Kidney epithelial cell (primary cell): ENCODE measurements at regions not wholly inside any gene's neighbourhood (a gene's known extent, or its start where the extent isn't known, plus 50 kb on each side); places are given as distances from the start of the nearest gene placed in this dataset.

Experiments
- DNase-seq: peaks from one replicate; pipeline ENCODE4 v3.0.0-alpha.2; 2010; ENCODE audit warnings: low read depth
- H3K27me3 ChIP-seq: 2 replicates; pipeline ENCODE4 v1.6.0; 2011; ENCODE audit warnings: low read length; ENCODE audit not compliant: control insufficient read depth, insufficient read depth
- H3K36me3 ChIP-seq: 2 replicates; pipeline ENCODE4 v1.5.1; 2011; ENCODE audit warnings: low read length; ENCODE audit not compliant: control insufficient read depth, insufficient read depth
- H3K4me3 ChIP-seq: 2 replicates; pipeline ENCODE4 v1.5.1; 2011; ENCODE audit warnings: low read depth, mild to moderate bottlenecking, control low read depth, low read length
- TF ChIP-seq, protein P1 (sequence below): IDR thresholded peaks from 2 replicates; pipeline ENCODE4 v1.5.1; 2011; ENCODE audit warnings: mild to moderate bottlenecking, moderate library complexity, low read length, control low read depth, inconsistent platforms; ENCODE audit not compliant: insufficient read depth, poor library complexity, severe bottlenecking

DNA sequence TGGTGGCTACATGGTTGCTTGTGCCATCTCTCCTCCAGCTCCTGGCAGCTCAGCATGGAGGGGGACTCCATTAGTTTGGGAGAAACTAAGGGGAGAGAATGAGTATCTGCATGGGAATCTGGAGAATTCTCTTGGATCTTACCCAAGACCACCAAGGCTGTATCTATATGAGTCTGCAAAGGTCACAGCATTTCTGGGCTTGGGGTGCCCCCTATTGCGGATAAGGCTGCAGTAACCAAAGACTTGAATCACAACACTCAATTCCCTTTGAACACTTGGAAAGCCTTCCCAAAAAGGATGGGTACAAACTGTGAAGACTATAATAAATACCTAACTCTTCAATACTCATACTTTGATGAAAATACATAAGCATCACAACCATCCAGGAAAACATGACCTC is 623.5 kb upstream of the NR3C2 start:
- H3K36me3 ChIP-seq: no peaks in the 10 kb centered on the region
- DNase-seq: no peak
- H3K27me3 ChIP-seq: no peaks in the 10 kb centered on the region
- TF ChIP-seq, protein P1, sequence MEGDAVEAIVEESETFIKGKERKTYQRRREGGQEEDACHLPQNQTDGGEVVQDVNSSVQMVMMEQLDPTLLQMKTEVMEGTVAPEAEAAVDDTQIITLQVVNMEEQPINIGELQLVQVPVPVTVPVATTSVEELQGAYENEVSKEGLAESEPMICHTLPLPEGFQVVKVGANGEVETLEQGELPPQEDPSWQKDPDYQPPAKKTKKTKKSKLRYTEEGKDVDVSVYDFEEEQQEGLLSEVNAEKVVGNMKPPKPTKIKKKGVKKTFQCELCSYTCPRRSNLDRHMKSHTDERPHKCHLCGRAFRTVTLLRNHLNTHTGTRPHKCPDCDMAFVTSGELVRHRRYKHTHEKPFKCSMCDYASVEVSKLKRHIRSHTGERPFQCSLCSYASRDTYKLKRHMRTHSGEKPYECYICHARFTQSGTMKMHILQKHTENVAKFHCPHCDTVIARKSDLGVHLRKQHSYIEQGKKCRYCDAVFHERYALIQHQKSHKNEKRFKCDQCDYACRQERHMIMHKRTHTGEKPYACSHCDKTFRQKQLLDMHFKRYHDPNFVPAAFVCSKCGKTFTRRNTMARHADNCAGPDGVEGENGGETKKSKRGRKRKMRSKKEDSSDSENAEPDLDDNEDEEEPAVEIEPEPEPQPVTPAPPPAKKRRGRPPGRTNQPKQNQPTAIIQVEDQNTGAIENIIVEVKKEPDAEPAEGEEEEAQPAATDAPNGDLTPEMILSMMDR: no peak
- no peak overlapping the region for H3K4me3 ChIP-seq

DNA sequence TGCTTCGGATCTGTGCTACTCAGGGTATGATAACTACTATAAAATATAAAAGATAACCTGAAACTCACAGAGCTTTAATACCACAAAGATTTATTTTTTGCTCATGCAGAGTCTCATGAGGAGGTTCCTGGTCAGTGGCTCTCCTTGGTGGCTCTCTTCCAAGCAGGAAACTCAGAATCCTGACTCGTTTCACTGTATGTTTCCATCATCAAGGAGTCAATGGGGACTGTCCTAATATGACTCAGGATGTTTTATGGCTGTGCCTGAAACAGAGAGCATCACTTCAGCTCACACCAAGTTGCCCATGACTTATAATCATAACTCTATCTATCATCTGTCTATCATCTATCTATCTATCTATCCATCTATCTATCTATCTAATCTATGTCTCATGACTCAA is 620.8 kb upstream of the NR3C2 start:
- H3K36me3 ChIP-seq: no peaks in the 10 kb centered on the region
- DNase-seq: no peak
- H3K27me3 ChIP-seq: no peaks in the 10 kb centered on the region
- H3K4me3 ChIP-seq: no peak overlapping the region
- TF ChIP-seq, protein P1: no peak

GRCh38 chr4:149057594-149057993 is 615.4 kb upstream of the NR3C2 start:
- DNase-seq: no peak
- Histone ChIP-seq H3K36me3 (no peaks in the 10 kb centered on the region), H3K4me3 (no peak overlapping the region), H3K27me3 (no peaks in the 10 kb centered on the region)
- TF ChIP-seq, protein P1: no peak

DNA sequence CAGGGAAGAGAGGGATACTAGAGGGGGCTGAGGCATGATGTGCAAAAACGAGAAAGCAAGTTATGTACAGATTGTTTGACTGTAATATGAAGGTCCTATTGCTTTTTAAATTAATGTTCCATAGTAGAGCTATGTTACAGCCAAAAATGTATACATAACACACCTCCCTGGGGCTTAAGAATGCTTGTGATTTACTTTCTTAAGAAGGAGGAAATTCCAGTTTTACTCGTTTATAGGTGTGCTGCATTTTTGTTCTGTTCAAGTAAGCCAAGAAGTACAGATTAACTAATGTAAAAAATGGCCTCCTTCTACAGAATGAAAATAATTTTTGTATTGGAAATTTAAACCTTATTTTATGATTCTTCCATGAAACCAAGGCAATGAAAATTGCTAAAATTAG is 614.4 kb upstream of the NR3C2 start:
- Histone ChIP-seq H3K36me3 (no peaks in the 10 kb centered on the region), H3K27me3 (no peaks in the 10 kb centered on the region), H3K4me3 (no peak overlapping the region)
- TF ChIP-seq, protein P1: no peak
- DNase-seq: no peak

GRCh38 chr4:149055624-149056023 is 613.4 kb upstream of the NR3C2 start:
- H3K27me3 ChIP-seq: no peaks in the 10 kb centered on the region
- H3K36me3 ChIP-seq: no peaks in the 10 kb centered on the region
- no peak for DNase-seq
- no peak overlapping the region for H3K4me3 ChIP-seq
- TF ChIP-seq, protein P1: no peak

- TF ChIP-seq, protein P1: no peak
- no peak for DNase-seq
- Histone ChIP-seq H3K4me3 (no peak overlapping the region), H3K36me3 (no peaks in the 10 kb centered on the region), H3K27me3 (no peaks in the 10 kb centered on the region)
These were observed 608.6 kb upstream of the NR3C2 start for GRCh38 chr4:149050840-149051239.
